ENCODE measurements at regions not wholly inside any gene's neighbourhood (a gene's known extent, or its start where the extent isn't known, plus 50 kb on each side); places are given as distances from the start of the nearest gene placed in this dataset.

GRCh38 chr1:229888157-229888556, 178.9 kb upstream of the GALNT2 start:
- WGBS: over 99% methylated on average over 2 of the region's 2 CpGs
- no peak overlapping the region for H3K27ac ChIP-seq (ENCODE audit: low read depth in 1 of 2, low read length in 1 of 2)

GRCh38 chr1:229888561-229889001, 178.5 kb upstream of the GALNT2 start:
- H3K4me1 ChIP-seq (ENCODE audit: control insufficient read depth in 2 of 2, insufficient read depth in 2 of 2, low read length in 2 of 2): peaks cover 0 to 10% of the 10 kb centered on the region in 2 donors
- H3K36me3 ChIP-seq (ENCODE audit: control insufficient read depth in 2 of 2, insufficient read depth in 2 of 2, low read length in 1 of 2): no peaks in the 10 kb centered on the region
- no peaks in the 10 kb centered on the region for H3K9me3 ChIP-seq (ENCODE audit: control insufficient read depth in 2 of 2, insufficient read depth in 1 of 2, low read length in 1 of 2)
- H3K4me3 ChIP-seq (ENCODE audit: low read length in 2 of 2): no peak overlapping the region
- H3K27me3 ChIP-seq (ENCODE audit: control insufficient read depth in 2 of 2, insufficient read depth in 1 of 2, low read length in 1 of 2): no peaks in the 10 kb centered on the region
- no peak for DNase-seq (ENCODE audit: low read depth in 6 of 9, low spot score in 9 of 9)
- H3K27ac ChIP-seq (ENCODE audit: low read depth in 1 of 2, low read length in 1 of 2): no peak overlapping the region
- 98% methylated on average over 3 of the region's 3 CpGs for WGBS

More at GRCh38 chr1:229888157-229888556, 178.9 kb upstream of the GALNT2 start:
- Histone ChIP-seq H3K4me3 (ENCODE audit: low read length in 2 of 2) (no peak overlapping the region), H3K4me1 (ENCODE audit: control insufficient read depth in 2 of 2, insufficient read depth in 2 of 2, low read length in 2 of 2) (peaks cover 0 to 10% of the 10 kb centered on the region in 2 donors), H3K36me3 (ENCODE audit: control insufficient read depth in 2 of 2, insufficient read depth in 2 of 2, low read length in 1 of 2) (no peaks in the 10 kb centered on the region), H3K9me3 (ENCODE audit: control insufficient read depth in 2 of 2, insufficient read depth in 1 of 2, low read length in 1 of 2) (no peaks in the 10 kb centered on the region), H3K27me3 (ENCODE audit: control insufficient read depth in 2 of 2, insufficient read depth in 1 of 2, low read length in 1 of 2) (no peaks in the 10 kb centered on the region)
- no peak for DNase-seq (ENCODE audit: low read depth in 6 of 9, low spot score in 9 of 9)

- 97% methylated on average over 1 of the region's 1 CpG for WGBS
- no peak for DNase-seq (ENCODE audit: low read depth in 6 of 9, low spot score in 9 of 9)
- H3K9me3 ChIP-seq (ENCODE audit: control insufficient read depth in 2 of 2, insufficient read depth in 1 of 2, low read length in 1 of 2): no peaks in the 10 kb centered on the region
Measured at GRCh38 chr1:229889031-229889517, 178.0 kb upstream of the GALNT2 start.

GRCh38 chr1:229891227-229891626, 175.8 kb upstream of the GALNT2 start:
- H3K4me3 ChIP-seq (ENCODE audit: low read length in 2 of 2): no peak overlapping the region

More at GRCh38 chr1:229889031-229889517, 178.0 kb upstream of the GALNT2 start:
- Histone ChIP-seq H3K36me3 (ENCODE audit: control insufficient read depth in 2 of 2, insufficient read depth in 2 of 2, low read length in 1 of 2) (no peaks in the 10 kb centered on the region), H3K4me1 (ENCODE audit: control insufficient read depth in 2 of 2, insufficient read depth in 2 of 2, low read length in 2 of 2) (peaks cover 0 to 10% of the 10 kb centered on the region in 2 donors), H3K27ac (ENCODE audit: low read depth in 1 of 2, low read length in 1 of 2) (no peak overlapping the region), H3K4me3 (ENCODE audit: low read length in 2 of 2) (no peak overlapping the region), H3K27me3 (ENCODE audit: control insufficient read depth in 2 of 2, insufficient read depth in 1 of 2, low read length in 1 of 2) (no peaks in the 10 kb centered on the region)

GRCh38 chr1:229892515-229893117, 174.4 kb upstream of the GALNT2 start:
- Histone ChIP-seq H3K27me3 (ENCODE audit: control insufficient read depth in 2 of 2, insufficient read depth in 1 of 2, low read length in 1 of 2) (no peaks in the 10 kb centered on the region), H3K4me1 (ENCODE audit: control insufficient read depth in 2 of 2, insufficient read depth in 2 of 2, low read length in 2 of 2) (no peaks in the 10 kb centered on the region), H3K4me3 (ENCODE audit: low read length in 2 of 2) (no peak overlapping the region), H3K9me3 (ENCODE audit: control insufficient read depth in 2 of 2, insufficient read depth in 1 of 2, low read length in 1 of 2) (no peaks in the 10 kb centered on the region), H3K27ac (ENCODE audit: low read depth in 1 of 2, low read length in 1 of 2) (no peak overlapping the region), H3K36me3 (ENCODE audit: control insufficient read depth in 2 of 2, insufficient read depth in 2 of 2, low read length in 1 of 2) (no peaks in the 10 kb centered on the region)
- no peak for DNase-seq (ENCODE audit: low read depth in 6 of 9, low spot score in 9 of 9)
- 89% methylated on average over 1 of the region's 1 CpG for WGBS

More at GRCh38 chr1:229891227-229891626, 175.8 kb upstream of the GALNT2 start:
- Histone ChIP-seq H3K9me3 (ENCODE audit: control insufficient read depth in 2 of 2, insufficient read depth in 1 of 2, low read length in 1 of 2) (no peaks in the 10 kb centered on the region), H3K36me3 (ENCODE audit: control insufficient read depth in 2 of 2, insufficient read depth in 2 of 2, low read length in 1 of 2) (no peaks in the 10 kb centered on the region), H3K27ac (ENCODE audit: low read depth in 1 of 2, low read length in 1 of 2) (no peak overlapping the region), H3K27me3 (ENCODE audit: control insufficient read depth in 2 of 2, insufficient read depth in 1 of 2, low read length in 1 of 2) (no peaks in the 10 kb centered on the region), H3K4me1 (ENCODE audit: control insufficient read depth in 2 of 2, insufficient read depth in 2 of 2, low read length in 2 of 2) (peaks cover 0 to 10% of the 10 kb centered on the region in 2 donors)
- no peak for DNase-seq (ENCODE audit: low read depth in 6 of 9, low spot score in 9 of 9)
- WGBS: 98% methylated on average over 2 of the region's 2 CpGs

GRCh38 chr1:229893762-229894444, 173.1 kb upstream of the GALNT2 start:
- no peaks in the 10 kb centered on the region for H3K36me3 ChIP-seq (ENCODE audit: control insufficient read depth in 2 of 2, insufficient read depth in 2 of 2, low read length in 1 of 2)
- WGBS: 73% methylated on average over 10 of the region's 10 CpGs
- H3K4me3 ChIP-seq (ENCODE audit: low read length in 2 of 2): no peak overlapping the region
- no peaks in the 10 kb centered on the region for H3K27me3 ChIP-seq (ENCODE audit: control insufficient read depth in 2 of 2, insufficient read depth in 1 of 2, low read length in 1 of 2)
- no peak for DNase-seq (ENCODE audit: low read depth in 6 of 9, low spot score in 9 of 9)
- H3K27ac ChIP-seq (ENCODE audit: low read depth in 1 of 2, low read length in 1 of 2): no peak overlapping the region
- no peaks in the 10 kb centered on the region for H3K4me1 ChIP-seq (ENCODE audit: control insufficient read depth in 2 of 2, insufficient read depth in 2 of 2, low read length in 2 of 2)
- H3K9me3 ChIP-seq (ENCODE audit: control insufficient read depth in 2 of 2, insufficient read depth in 1 of 2, low read length in 1 of 2): no peaks in the 10 kb centered on the region

GRCh38 chr1:229894532-229894931, 172.5 kb upstream of the GALNT2 start:
- Histone ChIP-seq H3K4me3 (ENCODE audit: low read length in 2 of 2) (no peak overlapping the region), H3K27ac (ENCODE audit: low read depth in 1 of 2, low read length in 1 of 2) (no peak overlapping the region), H3K4me1 (ENCODE audit: control insufficient read depth in 2 of 2, insufficient read depth in 2 of 2, low read length in 2 of 2) (no peaks in the 10 kb centered on the region), H3K27me3 (ENCODE audit: control insufficient read depth in 2 of 2, insufficient read depth in 1 of 2, low read length in 1 of 2) (no peaks in the 10 kb centered on the region), H3K36me3 (ENCODE audit: control insufficient read depth in 2 of 2, insufficient read depth in 2 of 2, low read length in 1 of 2) (no peaks in the 10 kb centered on the region), H3K9me3 (ENCODE audit: control insufficient read depth in 2 of 2, insufficient read depth in 1 of 2, low read length in 1 of 2) (no peaks in the 10 kb centered on the region)
- no peak for DNase-seq (ENCODE audit: low read depth in 6 of 9, low spot score in 9 of 9)

- Histone ChIP-seq H3K27ac (ENCODE audit: low read depth in 1 of 2, low read length in 1 of 2) (no peak overlapping the region), H3K4me3 (ENCODE audit: low read length in 2 of 2) (no peak overlapping the region), H3K9me3 (ENCODE audit: control insufficient read depth in 2 of 2, insufficient read depth in 1 of 2, low read length in 1 of 2) (no peaks in the 10 kb centered on the region), H3K36me3 (ENCODE audit: control insufficient read depth in 2 of 2, insufficient read depth in 2 of 2, low read length in 1 of 2) (no peaks in the 10 kb centered on the region), H3K4me1 (ENCODE audit: control insufficient read depth in 2 of 2, insufficient read depth in 2 of 2, low read length in 2 of 2) (no peaks in the 10 kb centered on the region), H3K27me3 (ENCODE audit: control insufficient read depth in 2 of 2, insufficient read depth in 1 of 2, low read length in 1 of 2) (no peaks in the 10 kb centered on the region)
- no peak for DNase-seq (ENCODE audit: low read depth in 6 of 9, low spot score in 9 of 9)
- WGBS: 93% methylated on average over 3 of the region's 3 CpGs
Measured at GRCh38 chr1:229895605-229896004, 171.4 kb upstream of the GALNT2 start.

- Histone ChIP-seq H3K36me3 (ENCODE audit: control insufficient read depth in 2 of 2, insufficient read depth in 2 of 2, low read length in 1 of 2) (no peaks in the 10 kb centered on the region), H3K27ac (ENCODE audit: low read depth in 1 of 2, low read length in 1 of 2) (no peak overlapping the region), H3K27me3 (ENCODE audit: control insufficient read depth in 2 of 2, insufficient read depth in 1 of 2, low read length in 1 of 2) (no peaks in the 10 kb centered on the region), H3K4me3 (ENCODE audit: low read length in 2 of 2) (no peak overlapping the region), H3K9me3 (ENCODE audit: control insufficient read depth in 2 of 2, insufficient read depth in 1 of 2, low read length in 1 of 2) (no peaks in the 10 kb centered on the region), H3K4me1 (ENCODE audit: control insufficient read depth in 2 of 2, insufficient read depth in 2 of 2, low read length in 2 of 2) (no peaks in the 10 kb centered on the region)
- WGBS: 100% methylated on average over 2 of the region's 2 CpGs
- DNase-seq (ENCODE audit: low read depth in 6 of 9, low spot score in 9 of 9): no peak
Measured at GRCh38 chr1:229896306-229896705, 170.7 kb upstream of the GALNT2 start.

All from thymus (tissue), 11 donors.